Inferior parietal cortex (tissue), 1 donor: ENCODE measurements at regions not wholly inside any gene's neighbourhood (a gene's known extent, or its start where the extent isn't known, plus 50 kb on each side); places are given as distances from the start of the nearest gene placed in this dataset.

Experiments
- DNase-seq: peaks from one replicate; pipeline ENCODE4 v3.0.0-alpha.2; 2016; ENCODE audit errors: extremely low spot score

DNA sequence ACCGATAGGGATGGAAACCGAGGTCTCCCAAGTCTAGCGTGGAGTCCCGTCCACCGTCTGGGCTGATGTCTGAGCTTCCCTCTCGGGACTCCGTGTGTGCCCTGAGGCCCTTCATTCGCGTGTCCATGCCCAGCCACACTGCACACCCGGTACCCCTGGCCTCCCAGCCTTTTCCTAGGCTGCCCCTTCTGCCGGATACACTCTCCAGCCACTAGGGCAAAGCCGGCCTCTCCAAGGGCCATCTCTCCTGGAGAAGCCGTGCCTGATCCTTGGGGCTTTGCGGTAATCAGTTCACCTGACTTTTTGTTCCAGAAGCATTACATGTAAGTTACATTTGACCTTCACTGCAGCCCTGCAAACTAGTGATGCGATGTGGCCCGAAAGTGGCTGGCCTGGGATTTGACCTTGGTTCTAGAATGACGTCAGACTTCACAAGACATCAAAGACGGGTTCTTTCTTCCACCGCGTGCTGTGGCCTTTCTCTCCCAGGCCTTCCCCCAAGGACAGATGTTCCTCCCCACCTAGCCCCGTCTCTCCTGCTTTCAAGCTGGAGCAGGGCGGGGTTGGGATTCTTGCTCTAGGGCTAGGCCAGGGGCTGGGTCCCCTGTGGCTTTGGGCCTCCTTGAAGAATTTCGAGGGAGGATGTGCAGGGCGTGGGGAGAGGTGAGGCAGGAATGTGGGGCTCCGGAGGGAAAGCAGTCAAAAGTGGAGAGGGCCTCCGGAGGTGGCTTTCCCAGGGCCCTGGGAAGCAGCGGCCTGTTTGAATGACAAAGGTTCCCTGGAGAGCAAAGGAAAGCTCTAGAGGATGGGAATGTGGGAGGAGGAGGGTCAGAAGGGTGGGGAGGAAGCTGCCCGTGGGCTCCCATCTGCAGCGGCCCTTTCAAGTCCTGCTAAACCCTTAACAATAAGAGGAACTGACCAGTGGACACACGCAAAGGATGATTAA, 49.7 kb upstream of the SLC2A1 start:
- DNase-seq, result no peak
